Neural cell (in vitro differentiated cells): ENCODE measurements at regions not wholly inside any gene's neighbourhood (a gene's known extent, or its start where the extent isn't known, plus 50 kb on each side); places are given as distances from the start of the nearest gene placed in this dataset.
A peak's percentile ranks its signal among the peaks of the same experiment; 100 is the strongest.

Experiments used
- H2AFZ ChIP-seq: fragments of 200-600, 300-800 bp; sonication (generic), shearing (Covaris generic); 2 replicates; pipeline ENCODE4 v1.6.0; 2014; ENCODE audit warnings: low read depth, mild to moderate bottlenecking, antibody characterized with exemption, low read length, moderate library complexity
- H3F3A ChIP-seq: fragments of 200-600 bp; shearing (Covaris generic); 2 replicates; pipeline ENCODE4 v1.6.1; 2016; ENCODE audit warnings: mild to moderate bottlenecking, moderate library complexity, mixed read lengths, antibody characterized with exemption, low read length; ENCODE audit not compliant: insufficient read depth, poor library complexity, severe bottlenecking
- H3K27ac ChIP-seq: fragments of 200-600, 300-800 bp; sonication (generic), shearing (Covaris generic); 2 replicates; pipeline ENCODE4 v1.5.1; 2014; ENCODE audit warnings: mild to moderate bottlenecking, low read length, moderate library complexity
- H3K27me3 ChIP-seq: fragments of 300-800, 200-600 bp; sonication (generic), shearing (Covaris generic); 2 replicates; pipeline ENCODE4 v1.6.0; 2014; ENCODE audit warnings: mild to moderate bottlenecking, low read depth, low read length, moderate library complexity; ENCODE audit not compliant: insufficient read depth
- H3K36me3 ChIP-seq: fragments of 300-800, 200-600 bp; sonication (generic), shearing (Covaris generic); 2 replicates; pipeline ENCODE4 v1.5.1; 2014; ENCODE audit warnings: mild to moderate bottlenecking, antibody characterized with exemption, low read length, moderate library complexity; ENCODE audit not compliant: insufficient read depth
- H3K4me2 ChIP-seq: fragments of 300-800, 200-600 bp; sonication (generic), shearing (Covaris generic); 2 replicates; pipeline ENCODE4 v1.6.0; 2014; ENCODE audit warnings: mild to moderate bottlenecking, low read length
- H3K4me3 ChIP-seq: fragments of 300-800, 200-600 bp; sonication (generic), shearing (Covaris generic); 2 replicates; pipeline ENCODE4 v1.5.1; 2014; ENCODE audit warnings: mild to moderate bottlenecking, low read length, moderate library complexity
- H3K79me2 ChIP-seq: fragments of 200-600 bp; shearing (Covaris generic); replicated peaks from 2 replicates; pipeline ENCODE4 v1.6.0; 2014; ENCODE audit warnings: mild to moderate bottlenecking, low read length, moderate library complexity; ENCODE audit not compliant: insufficient read depth
- H3K9ac ChIP-seq: fragments of 300-800, 200-600 bp; sonication (generic), shearing (Covaris generic); 2 replicates; pipeline ENCODE4 v1.6.1; 2016; ENCODE audit warnings: mild to moderate bottlenecking, low read length, mixed read lengths
- H3K9me2 ChIP-seq: fragments of 200-600 bp; shearing (Covaris generic); 2 replicates; pipeline ENCODE4 v1.6.1; 2016; ENCODE audit warnings: mild to moderate bottlenecking, low read length, mixed read lengths; ENCODE audit not compliant: insufficient read depth
- H3K9me3 ChIP-seq: fragments of 200-600, 300-800 bp; sonication (generic), shearing (Covaris generic); 2 replicates; pipeline ENCODE4 v1.6.1; 2016; ENCODE audit warnings: mild to moderate bottlenecking, mixed run types, low read length, moderate library complexity, mixed read lengths
- H4K20me1 ChIP-seq: fragments of 200-600 bp; shearing (Covaris generic); 2 replicates; pipeline ENCODE4 v1.6.1; 2016; ENCODE audit warnings: mild to moderate bottlenecking, mixed run types; ENCODE audit not compliant: insufficient read depth
- EP300 ChIP-seq: fragments of 450-650 bp; conservative IDR thresholded peaks from 2 replicates; pipeline ENCODE4 v1.6.1; 2014; ENCODE audit warnings: antibody characterized with exemption, mild to moderate bottlenecking, moderate library complexity; ENCODE audit not compliant: poor library complexity, severe bottlenecking
- EZH2 ChIP-seq: fragments of 200-600, 300-800 bp; shearing (Covaris generic), sonication (generic); IDR thresholded peaks from 2 replicates; pipeline ENCODE4 v1.6.1; 2014; ENCODE audit warnings: antibody characterized with exemption, low read length, borderline replicate concordance, mild to moderate bottlenecking; ENCODE audit not compliant: insufficient read depth, poor library complexity, severe bottlenecking
- MXI1 ChIP-seq: fragments of 450-650 bp; conservative IDR thresholded peaks from 2 replicates; pipeline ENCODE4 v1.6.1; 2014; ENCODE audit warnings: antibody characterized with exemption, mild to moderate bottlenecking; ENCODE audit not compliant: poor library complexity, severe bottlenecking
- POLR2AphosphoS5 ChIP-seq: IDR thresholded peaks from 2 replicates; pipeline ENCODE4 v1.6.1; 2012
- RAD21 ChIP-seq: fragments of 450-650 bp; conservative IDR thresholded peaks from 2 replicates; pipeline ENCODE4 v1.6.1; 2014; ENCODE audit warnings: antibody characterized with exemption, mild to moderate bottlenecking, moderate library complexity
- SMC3 ChIP-seq: fragments of 450-650 bp; conservative IDR thresholded peaks from 2 replicates; pipeline ENCODE4 v1.6.1; 2014; ENCODE audit warnings: antibody characterized with exemption, mild to moderate bottlenecking, moderate library complexity; ENCODE audit not compliant: poor library complexity
- TAF1 ChIP-seq: IDR thresholded peaks from 2 replicates; pipeline ENCODE4 v1.6.1; 2012; ENCODE audit warnings: low read depth
- TF ChIP-seq, protein P1 (sequence below): IDR thresholded peaks from 2 replicates; pipeline ENCODE4 v1.6.1; 2012; ENCODE audit warnings: borderline replicate concordance
- TF ChIP-seq, protein P2 (sequence below): fragments of 450-650 bp; IDR thresholded peaks from 2 replicates; pipeline ENCODE4 v1.5.1; 2014; ENCODE audit warnings: antibody characterized with exemption, mild to moderate bottlenecking, moderate library complexity; ENCODE audit not compliant: poor library complexity, severe bottlenecking

DNA sequence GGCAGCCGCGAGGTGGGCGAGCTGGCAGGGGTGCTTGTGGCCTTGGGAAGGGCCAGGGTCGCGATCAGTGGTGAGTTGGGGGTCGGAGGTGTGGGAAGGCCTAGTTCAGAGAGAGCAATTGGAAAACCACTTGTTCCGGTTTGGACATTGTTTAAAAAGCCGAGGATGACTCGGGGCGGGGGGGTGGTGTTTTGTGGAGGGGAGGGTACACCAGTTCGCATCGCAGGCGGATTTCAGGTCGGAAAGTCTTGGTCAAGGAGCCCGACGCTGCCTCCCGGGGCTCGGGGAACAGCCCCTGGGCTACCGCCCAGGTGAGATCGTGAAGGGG lies 66.4 kb downstream of the KPNA2 start:
- Histone ChIP-seq H3K36me3 (no peaks in the 10 kb centered on the region), H3K27me3 (no peaks in the 10 kb centered on the region), H3F3A (no peaks in the 10 kb centered on the region), H3K79me2 (peaks cover 22% of the 10 kb centered on the region), H4K20me1 (no peaks in the 10 kb centered on the region), H2AFZ (peak overlapping the region; percentile 88), H3K4me2 (no peak overlapping the region), H3K27ac (peak overlapping the region; percentile 45), H3K9me2 (no peaks in the 10 kb centered on the region), H3K9ac (peak overlapping the region; percentile 77), H3K4me3 (peak overlapping the region; percentile 73), H3K9me3 (no peaks in the 10 kb centered on the region)
- TF ChIP-seq MXI1: no peak
- no peak for TF ChIP-seq POLR2AphosphoS5
- TF ChIP-seq EZH2: no peak
- no peak for TF ChIP-seq SMC3
- TF ChIP-seq, protein P1, sequence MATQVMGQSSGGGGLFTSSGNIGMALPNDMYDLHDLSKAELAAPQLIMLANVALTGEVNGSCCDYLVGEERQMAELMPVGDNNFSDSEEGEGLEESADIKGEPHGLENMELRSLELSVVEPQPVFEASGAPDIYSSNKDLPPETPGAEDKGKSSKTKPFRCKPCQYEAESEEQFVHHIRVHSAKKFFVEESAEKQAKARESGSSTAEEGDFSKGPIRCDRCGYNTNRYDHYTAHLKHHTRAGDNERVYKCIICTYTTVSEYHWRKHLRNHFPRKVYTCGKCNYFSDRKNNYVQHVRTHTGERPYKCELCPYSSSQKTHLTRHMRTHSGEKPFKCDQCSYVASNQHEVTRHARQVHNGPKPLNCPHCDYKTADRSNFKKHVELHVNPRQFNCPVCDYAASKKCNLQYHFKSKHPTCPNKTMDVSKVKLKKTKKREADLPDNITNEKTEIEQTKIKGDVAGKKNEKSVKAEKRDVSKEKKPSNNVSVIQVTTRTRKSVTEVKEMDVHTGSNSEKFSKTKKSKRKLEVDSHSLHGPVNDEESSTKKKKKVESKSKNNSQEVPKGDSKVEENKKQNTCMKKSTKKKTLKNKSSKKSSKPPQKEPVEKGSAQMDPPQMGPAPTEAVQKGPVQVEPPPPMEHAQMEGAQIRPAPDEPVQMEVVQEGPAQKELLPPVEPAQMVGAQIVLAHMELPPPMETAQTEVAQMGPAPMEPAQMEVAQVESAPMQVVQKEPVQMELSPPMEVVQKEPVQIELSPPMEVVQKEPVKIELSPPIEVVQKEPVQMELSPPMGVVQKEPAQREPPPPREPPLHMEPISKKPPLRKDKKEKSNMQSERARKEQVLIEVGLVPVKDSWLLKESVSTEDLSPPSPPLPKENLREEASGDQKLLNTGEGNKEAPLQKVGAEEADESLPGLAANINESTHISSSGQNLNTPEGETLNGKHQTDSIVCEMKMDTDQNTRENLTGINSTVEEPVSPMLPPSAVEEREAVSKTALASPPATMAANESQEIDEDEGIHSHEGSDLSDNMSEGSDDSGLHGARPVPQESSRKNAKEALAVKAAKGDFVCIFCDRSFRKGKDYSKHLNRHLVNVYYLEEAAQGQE: no peak
- TF ChIP-seq, protein P2, sequence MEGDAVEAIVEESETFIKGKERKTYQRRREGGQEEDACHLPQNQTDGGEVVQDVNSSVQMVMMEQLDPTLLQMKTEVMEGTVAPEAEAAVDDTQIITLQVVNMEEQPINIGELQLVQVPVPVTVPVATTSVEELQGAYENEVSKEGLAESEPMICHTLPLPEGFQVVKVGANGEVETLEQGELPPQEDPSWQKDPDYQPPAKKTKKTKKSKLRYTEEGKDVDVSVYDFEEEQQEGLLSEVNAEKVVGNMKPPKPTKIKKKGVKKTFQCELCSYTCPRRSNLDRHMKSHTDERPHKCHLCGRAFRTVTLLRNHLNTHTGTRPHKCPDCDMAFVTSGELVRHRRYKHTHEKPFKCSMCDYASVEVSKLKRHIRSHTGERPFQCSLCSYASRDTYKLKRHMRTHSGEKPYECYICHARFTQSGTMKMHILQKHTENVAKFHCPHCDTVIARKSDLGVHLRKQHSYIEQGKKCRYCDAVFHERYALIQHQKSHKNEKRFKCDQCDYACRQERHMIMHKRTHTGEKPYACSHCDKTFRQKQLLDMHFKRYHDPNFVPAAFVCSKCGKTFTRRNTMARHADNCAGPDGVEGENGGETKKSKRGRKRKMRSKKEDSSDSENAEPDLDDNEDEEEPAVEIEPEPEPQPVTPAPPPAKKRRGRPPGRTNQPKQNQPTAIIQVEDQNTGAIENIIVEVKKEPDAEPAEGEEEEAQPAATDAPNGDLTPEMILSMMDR: no peak
- no peak for TF ChIP-seq TAF1
- no peak for TF ChIP-seq RAD21
- TF ChIP-seq EP300: no peak

DNA sequence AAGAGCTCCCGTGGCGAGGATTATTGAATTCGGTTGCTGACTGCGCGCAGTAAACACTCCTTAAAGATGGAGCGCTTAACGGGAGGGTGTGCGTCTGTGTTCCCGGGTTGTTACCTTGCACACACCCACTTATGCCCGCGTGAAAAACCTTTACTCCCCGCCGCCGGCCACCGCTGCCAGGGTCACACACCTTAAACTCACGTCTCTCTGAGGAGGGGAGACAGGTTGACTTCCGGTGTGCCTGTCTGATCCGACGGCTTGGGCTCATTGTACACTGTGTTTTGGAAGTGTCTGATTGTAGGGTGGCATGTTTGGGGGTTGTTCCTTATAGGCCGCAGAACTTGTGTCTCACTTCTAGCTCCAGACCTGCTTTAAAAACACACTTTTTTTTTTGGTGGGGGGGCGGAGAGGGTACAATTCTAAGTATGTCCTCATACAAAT lies 66.8 kb downstream of the KPNA2 start:
- H3K36me3 ChIP-seq: no peaks in the 10 kb centered on the region
- H3K4me2 ChIP-seq: peak overlapping the region; percentile 55
- no peak overlapping the region for H3K27ac ChIP-seq
- no peaks in the 10 kb centered on the region for H3K9me3 ChIP-seq
- no peak overlapping the region for H2AFZ ChIP-seq
- H3K79me2 ChIP-seq: peaks cover 22% of the 10 kb centered on the region
- H3F3A ChIP-seq: no peaks in the 10 kb centered on the region
- H3K4me3 ChIP-seq: peak overlapping the region; percentile 73
- TF ChIP-seq EP300 (no peak), MXI1 (no peak), POLR2AphosphoS5 (no peak), EZH2 (no peak), RAD21 (no peak), SMC3 (no peak), TAF1 (no peak)
- TF ChIP-seq, protein P1: no peak
- TF ChIP-seq, protein P2: no peak
- no peaks in the 10 kb centered on the region for H4K20me1 ChIP-seq
- no peaks in the 10 kb centered on the region for H3K9me2 ChIP-seq
- peak overlapping the region; percentile 77 for H3K9ac ChIP-seq
- no peaks in the 10 kb centered on the region for H3K27me3 ChIP-seq
